ENCODE measurements at regions not wholly inside any gene's neighbourhood (a gene's known extent, or its start where the extent isn't known, plus 50 kb on each side); places are given as distances from the start of the nearest gene placed in this dataset.

GRCh38 chr5:143497749-143498148, 94.3 kb upstream of the NR3C1 start:
- no peak for DNase-seq (ENCODE audit: low spot score)

- DNase-seq (ENCODE audit: low spot score), result no peak
Measured at GRCh38 chr5:143496943-143497342, 93.5 kb upstream of the NR3C1 start.

- DNase-seq (ENCODE audit: low spot score), result no peak
Measured at GRCh38 chr5:143495821-143496275, 92.4 kb upstream of the NR3C1 start.

GRCh38 chr5:143495110-143495509, 91.6 kb upstream of the NR3C1 start:
- no peak for DNase-seq (ENCODE audit: low spot score)

GRCh38 chr5:143494595-143494994, 91.1 kb upstream of the NR3C1 start:
- DNase-seq (ENCODE audit: low spot score), result no peak

- no peak for DNase-seq (ENCODE audit: low spot score)
Measured at GRCh38 chr5:143494162-143494561, 90.7 kb upstream of the NR3C1 start.

- DNase-seq (ENCODE audit: low spot score), result no peak
Measured at GRCh38 chr5:143492783-143493182, 89.3 kb upstream of the NR3C1 start.

- no peak for DNase-seq (ENCODE audit: low spot score)
Measured at GRCh38 chr5:143491646-143492045, 88.2 kb upstream of the NR3C1 start.

GRCh38 chr5:143488381-143488780, 84.9 kb upstream of the NR3C1 start:
- no peak for DNase-seq (ENCODE audit: low spot score)

GRCh38 chr5:143484601-143485000, 81.1 kb upstream of the NR3C1 start:
- no peak for DNase-seq (ENCODE audit: low spot score)

GRCh38 chr5:143481697-143482531, 78.4 kb upstream of the NR3C1 start:
- DNase-seq (ENCODE audit: low spot score), result no peak

- no peak for DNase-seq (ENCODE audit: low spot score)
Measured at GRCh38 chr5:143480001-143480400, 76.5 kb upstream of the NR3C1 start.

GRCh38 chr5:143479394-143479793, 75.9 kb upstream of the NR3C1 start:
- DNase-seq (ENCODE audit: low spot score), result no peak

GRCh38 chr5:143476601-143477211, 73.2 kb upstream of the NR3C1 start:
- no peak for DNase-seq (ENCODE audit: low spot score)

- DNase-seq (ENCODE audit: low spot score), result no peak
Measured at GRCh38 chr5:143474616-143475015, 71.1 kb upstream of the NR3C1 start.

- DNase-seq (ENCODE audit: low spot score), result no peak
Measured at GRCh38 chr5:143473481-143473880, 70.0 kb upstream of the NR3C1 start.

GRCh38 chr5:143472576-143472975, 69.1 kb upstream of the NR3C1 start:
- no peak for DNase-seq (ENCODE audit: low spot score)

GRCh38 chr5:143471666-143472464, 68.4 kb upstream of the NR3C1 start:
- DNase-seq (ENCODE audit: low spot score), result no peak

GRCh38 chr5:143471041-143471509, 67.6 kb upstream of the NR3C1 start:
- DNase-seq (ENCODE audit: low spot score), result no peak

- no peak for DNase-seq (ENCODE audit: low spot score)
Measured at GRCh38 chr5:143470120-143470519, 66.6 kb upstream of the NR3C1 start.

GRCh38 chr5:143469125-143469524, 65.6 kb upstream of the NR3C1 start:
- DNase-seq (ENCODE audit: low spot score), result no peak

GRCh38 chr5:143466632-143467031, 63.1 kb upstream of the NR3C1 start:
- DNase-seq (ENCODE audit: low spot score), result no peak

Data from globus pallidus (tissue), 1 donor.